ENCODE measurements at regions not wholly inside any gene's neighbourhood (a gene's known extent, or its start where the extent isn't known, plus 50 kb on each side); places are given as distances from the start of the nearest gene placed in this dataset.
"Not testable (repeated sequence)": the region's sequence is repeated elsewhere in the genome, so short reads cannot be mapped to it uniquely, and the experiment has no call there.

GRCh38 chr12:125540580-125541204 is 475.5 kb downstream of the AACS start:
- in situ Hi-C loops (cut with MboI; ENCODE audit: low sequenced_read_pairs), result no loop called here

- in situ Hi-C loops (cut with MboI; ENCODE audit: low sequenced_read_pairs), result no loop called here
Observed at GRCh38 chr12:125544960-125545359, 479.7 kb downstream of the AACS start.

DNA sequence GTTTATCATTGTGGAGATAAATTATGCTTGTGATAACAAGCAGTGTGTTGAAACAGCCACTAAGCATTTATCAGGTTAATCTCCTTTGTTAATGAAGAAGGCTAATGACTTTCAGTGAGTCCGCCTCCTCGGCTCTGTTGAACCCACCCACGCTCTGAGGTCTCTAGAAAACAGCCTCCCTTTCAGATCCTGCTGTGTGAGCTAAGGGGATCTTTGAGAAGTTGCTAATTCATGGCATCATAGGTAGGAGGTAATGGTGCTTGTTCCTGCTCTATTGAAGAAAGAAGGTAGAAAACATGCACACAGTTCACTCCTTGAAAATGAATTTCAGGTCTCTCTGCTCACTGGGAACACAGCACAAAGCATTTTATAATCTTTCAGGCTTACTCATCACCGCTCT is 483.9 kb downstream of the AACS start:
- in situ Hi-C loops (cut with MboI; ENCODE audit: low sequenced_read_pairs), result no loop called here

- in situ Hi-C loops (cut with MboI; ENCODE audit: low sequenced_read_pairs), result no loop called here
Observed at GRCh38 chr12:125549836-125550235, 484.6 kb downstream of the AACS start.

DNA sequence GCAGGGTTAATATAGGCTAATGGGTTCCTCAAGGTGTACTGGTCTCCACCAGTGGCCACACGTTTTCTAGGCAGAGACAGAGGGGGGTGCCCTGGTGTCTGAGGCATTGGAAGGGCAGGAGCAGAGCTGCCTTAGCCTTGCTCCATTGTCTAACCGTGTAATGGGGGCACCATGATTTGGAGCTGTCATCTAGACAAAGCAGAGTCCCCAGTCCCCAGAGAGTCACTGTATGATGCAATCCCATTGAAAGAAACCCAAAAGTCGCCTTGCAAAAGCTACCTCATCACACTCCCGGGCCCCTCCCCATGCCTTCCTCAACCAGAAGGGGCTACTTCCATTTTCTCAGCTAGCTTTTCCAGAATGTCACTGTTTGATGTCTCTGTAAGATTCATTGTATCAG is 487.1 kb downstream of the AACS start:
- in situ Hi-C loops (cut with MboI; ENCODE audit: low sequenced_read_pairs), result no loop called here

GRCh38 chr12:125561008-125561407 is 495.8 kb downstream of the AACS start:
- in situ Hi-C loops (cut with MboI; ENCODE audit: low sequenced_read_pairs), result not testable (repeated sequence)

- in situ Hi-C loops (cut with MboI; ENCODE audit: low sequenced_read_pairs), result no loop called here
Observed at GRCh38 chr12:125564753-125565152, 499.5 kb downstream of the AACS start.

DNA sequence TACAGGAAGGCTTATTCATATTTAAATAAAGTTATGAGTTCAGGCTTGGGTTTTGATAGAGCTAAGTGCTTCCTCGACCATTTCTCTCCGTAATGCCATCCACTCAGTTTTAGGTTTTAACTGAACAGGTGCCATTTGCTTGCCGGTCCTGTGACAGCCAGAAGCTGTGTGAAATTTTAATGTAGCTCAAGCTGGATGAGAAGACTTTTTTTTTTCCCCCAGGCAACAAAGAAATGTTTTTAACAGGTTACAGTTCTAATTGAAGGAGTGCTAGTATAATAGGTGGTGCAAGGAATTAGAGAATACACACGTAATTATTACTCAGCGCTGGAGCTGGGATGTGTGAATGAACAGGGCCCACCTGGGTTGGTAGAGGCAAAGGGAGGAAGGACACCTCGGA is 502.3 kb downstream of the AACS start:
- in situ Hi-C loops (cut with MboI; ENCODE audit: low sequenced_read_pairs), result no loop called here

DNA sequence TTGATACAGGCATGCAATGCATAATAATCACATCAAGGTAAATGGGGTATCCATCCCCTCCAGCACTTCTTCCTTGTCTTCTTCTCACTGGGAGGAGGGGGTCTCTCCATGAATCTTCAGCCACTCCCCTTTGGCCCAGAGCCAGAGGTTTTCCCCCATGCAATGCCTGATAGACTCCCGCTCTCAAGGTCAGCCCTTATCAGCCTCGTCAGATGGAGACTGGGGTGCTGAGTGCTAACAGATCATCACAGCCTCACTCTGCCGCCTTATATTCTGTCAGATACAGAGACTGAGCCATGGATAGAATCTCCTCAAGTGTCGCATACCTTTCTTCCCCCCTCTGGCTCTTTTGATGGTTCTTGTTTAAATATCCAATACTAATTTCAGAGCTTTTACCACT is 503.1 kb downstream of the AACS start:
- in situ Hi-C loops (cut with MboI; ENCODE audit: low sequenced_read_pairs), result no loop called here

DNA sequence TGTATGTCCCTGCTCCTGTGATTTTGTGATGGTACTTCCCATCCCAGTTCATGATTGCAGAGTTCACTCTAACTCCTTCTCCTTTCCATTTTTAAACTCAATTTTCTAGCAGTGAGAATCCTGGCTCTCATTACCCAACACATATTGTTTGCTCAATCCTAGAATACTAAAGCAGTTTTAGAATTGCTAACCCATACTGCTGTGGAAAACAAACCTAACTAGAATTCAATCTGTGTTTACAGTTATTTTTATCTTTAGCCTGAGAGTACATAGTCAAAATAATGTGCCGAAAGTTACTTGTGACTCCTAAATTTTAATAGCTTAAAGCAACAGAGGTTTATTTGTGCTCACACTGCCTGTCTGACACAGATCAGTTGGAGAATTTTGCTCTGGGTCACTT is 508.0 kb downstream of the AACS start:
- in situ Hi-C loops (cut with MboI; ENCODE audit: low sequenced_read_pairs), result no loop called here

DNA sequence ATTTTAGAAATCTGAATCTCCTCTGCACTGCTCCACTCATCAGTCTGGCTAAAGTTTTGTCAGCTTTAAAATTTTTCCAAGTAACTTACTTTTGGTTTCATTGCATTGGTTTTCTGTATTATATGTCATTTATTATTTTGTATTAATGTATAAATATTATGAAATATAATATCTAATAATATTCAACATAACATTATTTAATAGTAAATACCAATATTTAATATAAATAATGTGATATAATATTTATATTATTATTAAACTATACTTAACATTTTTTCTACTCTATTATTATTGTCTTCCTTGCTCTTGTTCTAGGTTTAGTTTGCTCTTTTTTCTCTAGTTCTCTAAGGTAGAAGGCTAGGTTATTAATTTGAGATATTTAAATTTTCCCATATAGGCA is 512.1 kb downstream of the AACS start:
- in situ Hi-C loops (cut with MboI; ENCODE audit: low sequenced_read_pairs), result no loop called here

DNA sequence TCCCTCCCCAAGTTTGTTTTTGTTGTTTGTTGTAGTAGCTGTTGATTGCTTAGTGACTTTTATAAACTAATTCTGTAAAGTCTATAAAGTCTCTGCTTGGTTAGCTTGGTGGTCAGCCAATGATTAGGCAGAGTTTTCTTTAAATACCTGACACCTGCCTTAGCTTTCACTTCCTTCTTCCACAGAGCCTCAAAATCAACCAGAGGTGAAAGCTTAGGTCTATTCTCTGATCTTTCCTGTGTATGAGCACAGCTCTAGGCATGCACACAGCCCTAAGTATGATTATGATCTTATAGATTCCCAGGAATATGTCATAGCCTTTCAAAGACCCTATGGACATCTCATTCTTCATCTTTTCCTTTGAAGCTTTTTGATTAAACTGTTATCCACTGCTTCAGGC is 514.7 kb downstream of the AACS start:
- in situ Hi-C loops (cut with MboI; ENCODE audit: low sequenced_read_pairs), result no loop called here

DNA sequence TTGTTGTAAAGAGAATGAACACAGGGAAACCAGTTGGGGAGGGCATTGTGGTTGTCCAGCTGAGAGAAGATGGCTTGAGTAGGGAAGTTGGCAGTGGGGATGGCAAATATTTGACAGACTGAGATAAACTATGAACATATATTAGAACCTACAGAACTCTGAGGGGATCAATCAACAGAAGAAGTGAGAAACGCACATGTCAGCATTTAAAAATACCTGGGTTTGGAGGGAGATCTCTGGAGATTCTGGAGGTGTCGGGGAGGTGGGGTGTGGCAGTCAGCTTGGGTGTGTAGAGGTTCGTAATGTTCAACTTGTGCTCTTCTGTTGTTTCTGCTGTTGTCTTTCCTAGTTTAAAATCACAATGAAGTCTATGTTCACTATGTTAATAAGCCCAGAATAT is 517.8 kb downstream of the AACS start:
- in situ Hi-C loops (cut with MboI; ENCODE audit: low sequenced_read_pairs), result no loop called here

DNA sequence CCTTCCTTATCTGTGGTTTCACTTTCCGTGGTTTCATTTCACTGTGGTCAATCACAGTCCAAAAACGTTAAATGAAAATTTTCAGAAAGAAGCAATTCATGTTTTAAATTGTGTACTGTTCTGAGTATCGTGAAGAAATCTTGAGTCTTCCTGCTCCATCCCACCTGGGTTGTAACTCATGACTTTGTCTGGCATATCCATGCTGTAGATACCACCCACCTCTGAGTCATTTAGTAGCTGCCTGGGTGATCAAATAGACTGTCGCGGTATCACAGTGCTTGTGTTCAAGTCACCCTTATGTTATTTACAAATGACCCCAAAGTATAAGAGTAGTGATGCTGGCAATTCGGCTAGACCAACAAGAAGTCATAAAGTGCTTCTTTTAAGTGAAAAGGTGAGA is 521.2 kb downstream of the AACS start:
- in situ Hi-C loops (cut with MboI; ENCODE audit: low sequenced_read_pairs), result no loop called here

DNA sequence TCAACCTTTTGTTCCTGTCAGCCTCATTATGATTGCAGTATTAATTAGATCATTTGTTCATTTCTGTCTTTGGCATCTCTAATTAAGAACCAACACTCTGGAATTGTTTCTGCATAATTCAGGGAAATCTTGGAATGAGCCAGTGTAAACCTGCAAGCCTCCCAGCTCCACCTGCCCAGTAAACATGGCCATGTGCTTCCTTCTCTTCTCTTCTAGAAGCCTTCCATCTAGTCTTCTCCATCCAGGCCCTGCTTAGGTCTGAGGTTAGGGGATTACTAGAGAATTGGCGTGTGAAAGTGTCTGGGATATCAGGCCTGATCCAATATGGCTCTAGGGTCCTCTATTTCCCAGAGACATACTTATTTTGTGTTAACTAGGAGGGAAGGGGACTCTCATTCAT is 528.0 kb downstream of the AACS start:
- in situ Hi-C loops (cut with MboI; ENCODE audit: low sequenced_read_pairs), result no loop called here

- in situ Hi-C loops (cut with MboI; ENCODE audit: low sequenced_read_pairs), result no loop called here
Observed at GRCh38 chr12:125604976-125605375, 539.7 kb downstream of the AACS start.

- in situ Hi-C loops (cut with MboI; ENCODE audit: low sequenced_read_pairs), result no loop called here
Observed at GRCh38 chr12:125606312-125606711, 541.1 kb downstream of the AACS start.

- in situ Hi-C loops (cut with MboI; ENCODE audit: low sequenced_read_pairs), result no loop called here
Observed at GRCh38 chr12:125610292-125610691, 545.1 kb downstream of the AACS start.

- in situ Hi-C loops (cut with MboI; ENCODE audit: low sequenced_read_pairs), result no loop called here
Observed at GRCh38 chr12:125610971-125611370, 545.7 kb downstream of the AACS start.

DNA sequence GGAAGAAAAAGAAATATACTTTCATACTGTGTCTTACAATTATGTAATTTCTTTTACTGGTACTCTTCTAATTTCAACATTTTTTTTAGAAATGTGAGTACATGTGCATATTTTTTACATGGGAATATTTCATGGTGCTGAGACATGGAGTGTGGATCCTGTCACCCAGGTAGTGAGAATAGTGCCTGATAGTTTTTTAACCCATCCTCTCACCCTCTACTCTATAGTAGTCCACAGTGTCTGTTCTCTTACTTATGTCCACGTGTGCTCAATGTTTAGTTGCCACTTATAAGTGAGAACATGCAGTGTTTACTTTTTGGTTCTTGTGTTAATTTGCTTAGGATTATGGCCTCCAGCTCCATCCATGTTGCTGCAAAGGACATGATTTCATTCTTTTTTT is 548.8 kb downstream of the AACS start:
- in situ Hi-C loops (cut with MboI; ENCODE audit: low sequenced_read_pairs), result no loop called here

GRCh38 chr12:125619723-125620122 is 554.5 kb downstream of the AACS start:
- in situ Hi-C loops (cut with MboI; ENCODE audit: low sequenced_read_pairs), result no loop called here

GRCh38 chr12:125633686-125634085 is 568.5 kb downstream of the AACS start:
- in situ Hi-C loops (cut with MboI; ENCODE audit: low sequenced_read_pairs), result no loop called here

DNA sequence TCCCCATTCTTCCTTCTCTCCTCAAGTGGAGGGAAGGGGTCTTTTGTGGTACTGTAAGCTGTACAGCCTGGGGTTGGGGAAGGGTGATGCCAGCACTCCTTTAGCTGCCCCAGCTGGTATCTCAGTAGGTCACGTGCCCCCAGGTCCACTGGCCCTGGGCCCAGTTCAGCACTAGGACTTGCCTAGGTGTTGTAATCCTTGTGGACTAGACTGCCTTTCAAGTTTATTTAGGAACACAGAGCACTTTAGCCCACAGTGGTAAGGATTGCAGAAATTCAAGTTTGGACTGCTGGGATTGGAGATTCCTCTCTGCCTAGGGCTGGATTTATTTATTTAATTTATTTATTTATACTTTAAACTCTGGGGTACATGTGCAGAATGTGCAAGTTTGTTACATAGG is 569.6 kb downstream of the AACS start:
- in situ Hi-C loops (cut with MboI; ENCODE audit: low sequenced_read_pairs), result no loop called here

DNA sequence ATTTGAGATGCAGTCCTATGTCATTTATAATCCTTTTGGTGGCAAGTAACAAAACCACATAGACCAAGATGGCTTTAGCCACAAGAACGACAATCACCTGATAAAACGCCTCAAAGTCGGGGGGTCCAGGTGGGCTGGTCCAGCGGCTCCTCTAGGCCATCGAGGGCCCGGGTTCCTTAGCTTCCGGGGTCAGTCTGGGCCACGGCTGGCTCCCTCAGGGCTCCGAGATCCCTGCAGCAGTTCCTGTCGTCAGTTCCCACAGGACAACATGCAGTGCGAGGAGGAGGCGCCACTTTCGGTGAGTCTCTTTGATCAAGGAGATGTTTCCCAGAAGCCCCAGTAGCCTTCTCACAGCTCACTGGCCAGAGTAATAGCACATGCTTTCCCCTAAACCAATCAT is 574.6 kb downstream of the AACS start:
- in situ Hi-C loops (cut with MboI; ENCODE audit: low sequenced_read_pairs), result no loop called here

All from HL-60/S4 (cell line).